Natural killer cell (primary cell): ENCODE measurements at regions not wholly inside any gene's neighbourhood (a gene's known extent, or its start where the extent isn't known, plus 50 kb on each side); places are given as distances from the start of the nearest gene placed in this dataset.

Experiments
- ATAC-seq, 3 donors: fragments of 150-1000 bp in 2 of 3; fragments of 200-7000 bp in 1 of 3; cut with Tn5 transposase; 1 replicate in 1 of 3; 2 replicates in 2 of 3; pipeline ENCODE4 v1.10.0; 2021; ENCODE audit warnings: mild to moderate bottlenecking in 2 of 3, moderate library complexity in 2 of 3
- DNase-seq, 2 donors: peaks; one replicate each; pipeline versions ENCODE4 v3.0.0 to v3.0.0-alpha.2; 2013 to 2021; ENCODE audit warnings: mixed read lengths in 1 of 2
- H3K27ac ChIP-seq: one replicate; pipeline ENCODE4 v1.5.1; 2013; ENCODE audit warnings: mild to moderate bottlenecking, low read length
- H3K27me3 ChIP-seq: one replicate; pipeline ENCODE4 v1.6.1; 2013; ENCODE audit warnings: low read length; ENCODE audit not compliant: control insufficient read depth, insufficient read depth
- H3K36me3 ChIP-seq: one replicate; pipeline ENCODE4 v1.6.1; 2013; ENCODE audit warnings: low read length; ENCODE audit not compliant: control insufficient read depth, insufficient read depth
- H3K4me1 ChIP-seq: one replicate; pipeline ENCODE4 v1.6.1; 2013; ENCODE audit warnings: low read length; ENCODE audit not compliant: control insufficient read depth, insufficient read depth
- H3K4me3 ChIP-seq: one replicate; pipeline ENCODE4 v1.5.1; 2013; ENCODE audit warnings: low read length
- H3K9me3 ChIP-seq: one replicate; pipeline ENCODE4 v1.6.1; 2013; ENCODE audit warnings: low read length; ENCODE audit not compliant: control insufficient read depth, insufficient read depth
- H3K27ac Mint-ChIP-seq, 2 donors: one replicate each; pipeline ENCODE4 v1.8.0; 2022; ENCODE audit warnings: mild to moderate bottlenecking in 2 of 2, mixed read lengths in 2 of 2, moderate library complexity in 1 of 2
- H3K27me3 Mint-ChIP-seq, 2 donors: one replicate each; pipeline ENCODE4 v1.8.0; 2022; ENCODE audit warnings: low read depth in 2 of 2, mixed read lengths in 2 of 2
- H3K36me3 Mint-ChIP-seq: one replicate; pipeline ENCODE4 v1.8.0; 2022; ENCODE audit warnings: mixed read lengths
- H3K4me1 Mint-ChIP-seq, 2 donors: one replicate each; pipeline ENCODE4 v1.8.0; 2022; ENCODE audit warnings: mixed read lengths in 2 of 2
- H3K4me3 Mint-ChIP-seq: one replicate; pipeline ENCODE4 v1.8.0; 2022; ENCODE audit warnings: mild to moderate bottlenecking, moderate library complexity, mixed read lengths
- H3K9me3 Mint-ChIP-seq, 2 donors: one replicate each; pipeline ENCODE4 v1.8.0; 2022; ENCODE audit warnings: mixed read lengths in 2 of 2
- WGBS: methylation state at CpG from one replicate; pipeline ENCODE4 v1.1.7; 2013; ENCODE audit warnings: missing lambda C conversion rate; ENCODE audit not compliant: insufficient coverage; 5-methylcytosine and 5-hydroxymethylcytosine counted together
- intact Hi-C: fragments of 100-400 bp; cut with micrococcal nuclease; formaldehyde crosslinking; loops from one replicate; pipeline ENCODE4 v1.14.2; 2022
- TF ChIP-seq, protein P1 (sequence below): fragments of 200-600 bp; IDR thresholded peaks from one replicate; pipeline ENCODE4 v1.8.0; 2022; ENCODE audit warnings: antibody characterized with exemption

- no peak overlapping the region for H3K4me3 Mint-ChIP-seq
- H3K27ac Mint-ChIP-seq = no peak overlapping the region
- no peaks in the 10 kb centered on the region for H3K27me3 ChIP-seq
- 83% methylated on average over 3 of the region's 4 CpGs for WGBS
- no peaks in the 10 kb centered on the region for H3K4me1 ChIP-seq
- TF ChIP-seq, protein P1, sequence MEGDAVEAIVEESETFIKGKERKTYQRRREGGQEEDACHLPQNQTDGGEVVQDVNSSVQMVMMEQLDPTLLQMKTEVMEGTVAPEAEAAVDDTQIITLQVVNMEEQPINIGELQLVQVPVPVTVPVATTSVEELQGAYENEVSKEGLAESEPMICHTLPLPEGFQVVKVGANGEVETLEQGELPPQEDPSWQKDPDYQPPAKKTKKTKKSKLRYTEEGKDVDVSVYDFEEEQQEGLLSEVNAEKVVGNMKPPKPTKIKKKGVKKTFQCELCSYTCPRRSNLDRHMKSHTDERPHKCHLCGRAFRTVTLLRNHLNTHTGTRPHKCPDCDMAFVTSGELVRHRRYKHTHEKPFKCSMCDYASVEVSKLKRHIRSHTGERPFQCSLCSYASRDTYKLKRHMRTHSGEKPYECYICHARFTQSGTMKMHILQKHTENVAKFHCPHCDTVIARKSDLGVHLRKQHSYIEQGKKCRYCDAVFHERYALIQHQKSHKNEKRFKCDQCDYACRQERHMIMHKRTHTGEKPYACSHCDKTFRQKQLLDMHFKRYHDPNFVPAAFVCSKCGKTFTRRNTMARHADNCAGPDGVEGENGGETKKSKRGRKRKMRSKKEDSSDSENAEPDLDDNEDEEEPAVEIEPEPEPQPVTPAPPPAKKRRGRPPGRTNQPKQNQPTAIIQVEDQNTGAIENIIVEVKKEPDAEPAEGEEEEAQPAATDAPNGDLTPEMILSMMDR = no peak
- intact Hi-C loops = no loop called here
- peaks cover 6 to 10% of the 10 kb centered on the region in 2 donors for H3K9me3 Mint-ChIP-seq
- no peaks in the 10 kb centered on the region for H3K27me3 Mint-ChIP-seq
- H3K36me3 Mint-ChIP-seq = no peaks in the 10 kb centered on the region
- H3K36me3 ChIP-seq = no peaks in the 10 kb centered on the region
- H3K9me3 ChIP-seq = peaks cover 4% of the 10 kb centered on the region
- H3K27ac ChIP-seq = no peak overlapping the region
- no peaks in the 10 kb centered on the region for H3K4me1 Mint-ChIP-seq
- no peak for DNase-seq
- ATAC-seq = no peak
- H3K4me3 ChIP-seq = no peak overlapping the region
Observed at GRCh38 chr4:181846934-181847333, 396.3 kb upstream of the TENM3 start.

- no peak overlapping the region for H3K4me3 ChIP-seq
- no peaks in the 10 kb centered on the region for H3K27me3 Mint-ChIP-seq
- H3K27ac ChIP-seq = no peak overlapping the region
- DNase-seq (no peak), ATAC-seq (no peak)
- 81% methylated on average over 3 of the region's 6 CpGs for WGBS
- TF ChIP-seq, protein P1 = no peak
- intact Hi-C loops = no loop called here
- no peaks in the 10 kb centered on the region for H3K27me3 ChIP-seq
- peaks cover 6 to 10% of the 10 kb centered on the region in 2 donors for H3K9me3 Mint-ChIP-seq
- no peaks in the 10 kb centered on the region for H3K4me1 ChIP-seq
- H3K4me1 Mint-ChIP-seq = no peaks in the 10 kb centered on the region
- no peak overlapping the region for H3K4me3 Mint-ChIP-seq
- no peaks in the 10 kb centered on the region for H3K36me3 Mint-ChIP-seq
- no peaks in the 10 kb centered on the region for H3K36me3 ChIP-seq
- H3K9me3 ChIP-seq = peaks cover 4% of the 10 kb centered on the region
- no peak overlapping the region for H3K27ac Mint-ChIP-seq
Observed at GRCh38 chr4:181848357-181848756, 394.8 kb upstream of the TENM3 start.

DNA sequence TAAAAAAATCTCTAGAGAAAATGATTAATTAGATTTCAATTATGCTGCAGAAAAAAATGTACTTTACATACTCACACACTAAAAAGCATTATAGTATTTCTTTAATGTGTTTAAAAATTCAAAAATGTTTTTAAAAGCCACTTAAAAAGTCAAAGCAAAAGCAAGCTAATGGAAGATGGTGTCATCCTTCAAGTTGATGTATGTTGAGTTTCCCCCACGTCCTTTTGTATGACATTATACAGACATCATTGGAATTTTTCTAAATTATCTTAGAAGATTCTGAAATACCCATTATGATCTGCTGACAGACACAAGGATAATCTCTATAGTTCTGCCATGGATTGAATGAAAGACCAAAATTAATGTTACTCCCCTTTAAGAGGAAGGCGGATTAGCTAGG lies 393.7 kb upstream of the TENM3 start:
- Histone ChIP-seq H3K36me3 (no peaks in the 10 kb centered on the region), H3K4me1 (no peaks in the 10 kb centered on the region), H3K27ac (no peak overlapping the region), H3K27me3 (no peaks in the 10 kb centered on the region), H3K9me3 (no peaks in the 10 kb centered on the region), H3K4me3 (no peak overlapping the region)
- H3K9me3 Mint-ChIP-seq = peaks cover 3 to 10% of the 10 kb centered on the region in 2 donors
- intact Hi-C loops = no loop called here
- H3K36me3 Mint-ChIP-seq = peaks cover under 1% of the 10 kb centered on the region
- TF ChIP-seq, protein P1 = no peak
- 50% methylated on average over 1 of the region's 2 CpGs for WGBS
- no peak overlapping the region for H3K27ac Mint-ChIP-seq
- H3K4me1 Mint-ChIP-seq = no peaks in the 10 kb centered on the region
- ATAC-seq = no peak
- DNase-seq = no peak
- no peaks in the 10 kb centered on the region for H3K27me3 Mint-ChIP-seq
- H3K4me3 Mint-ChIP-seq = no peak overlapping the region

DNA sequence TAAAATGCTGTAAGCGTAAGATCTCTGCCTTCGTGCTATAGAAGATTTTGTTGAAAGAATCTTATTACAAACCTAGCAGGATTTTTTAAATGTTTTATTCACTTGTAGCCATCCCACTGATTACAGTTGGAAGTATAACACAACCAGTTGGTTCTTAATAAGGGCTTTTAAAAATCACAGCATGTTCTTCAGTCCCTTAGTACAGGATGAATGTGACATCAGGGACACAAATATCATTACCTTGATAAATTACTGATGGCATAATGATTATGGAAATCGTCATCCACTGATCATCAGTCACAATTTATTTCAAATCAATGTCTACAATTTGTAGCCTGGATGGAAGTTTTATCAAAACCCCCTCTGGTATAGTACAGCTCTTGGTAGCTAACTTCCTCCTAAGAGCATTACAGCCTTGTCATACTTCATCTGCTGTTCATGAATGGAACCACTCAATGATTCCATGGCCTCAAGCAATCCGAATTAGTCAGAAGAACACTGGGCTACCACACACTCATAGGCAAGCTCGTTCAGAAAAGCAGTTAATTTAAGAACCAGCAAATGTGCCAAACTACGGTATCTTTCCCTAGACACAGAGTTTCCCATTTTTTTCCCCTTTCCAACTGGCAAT lies 389.2 kb upstream of the TENM3 start:
- Histone ChIP-seq H3K9me3 (peaks cover 7% of the 10 kb centered on the region), H3K4me1 (no peaks in the 10 kb centered on the region), H3K36me3 (no peaks in the 10 kb centered on the region), H3K27ac (no peak overlapping the region), H3K27me3 (no peaks in the 10 kb centered on the region), H3K4me3 (no peak overlapping the region)
- no peak for ATAC-seq
- Mint-ChIP-seq H3K36me3 (peaks cover 7% of the 10 kb centered on the region), H3K27ac (no peak overlapping the region), H3K4me3 (no peak overlapping the region), H3K9me3 (peaks cover 17 to 19% of the 10 kb centered on the region in 2 donors), H3K4me1 (no peaks in the 10 kb centered on the region), H3K27me3 (no peaks in the 10 kb centered on the region)
- TF ChIP-seq, protein P1 = no peak
- WGBS = 77% methylated on average over 4 of the region's 6 CpGs
- no peak for DNase-seq
- intact Hi-C loops = no loop called here
